ENCODE measurements at regions not wholly inside any gene's neighbourhood (a gene's known extent, or its start where the extent isn't known, plus 50 kb on each side); places are given as distances from the start of the nearest gene placed in this dataset.

- TF ChIP-seq EZH2 (IDR thresholded peaks at IDR 0.05) (no peak), POLR2AphosphoS5 (IDR thresholded peaks at IDR 0.05; ENCODE audit: borderline replicate concordance, low read depth, low read length) (no peak), FOXP2 (optimal IDR thresholded peaks at IDR 0.05; ENCODE audit: control extremely low read depth, extremely low read length, insufficient read depth) (no peak)
Measured at GRCh38 chr6:80543151-80543550, 436.7 kb downstream of the BCKDHB start.
